Neural cell (in vitro differentiated cells): ENCODE measurements at regions not wholly inside any gene's neighbourhood (a gene's known extent, or its start where the extent isn't known, plus 50 kb on each side); places are given as distances from the start of the nearest gene placed in this dataset.

ENCODE experiments used
- H2AFZ ChIP-seq: fragments of 200-600, 300-800 bp; sonication (generic), shearing (Covaris generic); 2 replicates; pipeline ENCODE4 v1.6.0; 2014; ENCODE audit warnings: low read depth, mild to moderate bottlenecking, antibody characterized with exemption, low read length, moderate library complexity
- H3F3A ChIP-seq: fragments of 200-600 bp; shearing (Covaris generic); 2 replicates; pipeline ENCODE4 v1.6.1; 2016; ENCODE audit warnings: mild to moderate bottlenecking, moderate library complexity, mixed read lengths, antibody characterized with exemption, low read length; ENCODE audit not compliant: insufficient read depth, poor library complexity, severe bottlenecking
- H3K27ac ChIP-seq: fragments of 200-600, 300-800 bp; sonication (generic), shearing (Covaris generic); 2 replicates; pipeline ENCODE4 v1.5.1; 2014; ENCODE audit warnings: mild to moderate bottlenecking, low read length, moderate library complexity
- H3K27me3 ChIP-seq: fragments of 300-800, 200-600 bp; sonication (generic), shearing (Covaris generic); 2 replicates; pipeline ENCODE4 v1.6.0; 2014; ENCODE audit warnings: mild to moderate bottlenecking, low read depth, low read length, moderate library complexity; ENCODE audit not compliant: insufficient read depth
- H3K36me3 ChIP-seq: fragments of 300-800, 200-600 bp; sonication (generic), shearing (Covaris generic); 2 replicates; pipeline ENCODE4 v1.5.1; 2014; ENCODE audit warnings: mild to moderate bottlenecking, antibody characterized with exemption, low read length, moderate library complexity; ENCODE audit not compliant: insufficient read depth
- H3K4me2 ChIP-seq: fragments of 300-800, 200-600 bp; sonication (generic), shearing (Covaris generic); 2 replicates; pipeline ENCODE4 v1.6.0; 2014; ENCODE audit warnings: mild to moderate bottlenecking, low read length
- H3K4me3 ChIP-seq: fragments of 300-800, 200-600 bp; sonication (generic), shearing (Covaris generic); 2 replicates; pipeline ENCODE4 v1.5.1; 2014; ENCODE audit warnings: mild to moderate bottlenecking, low read length, moderate library complexity
- H3K79me2 ChIP-seq: fragments of 200-600 bp; shearing (Covaris generic); replicated peaks from 2 replicates; pipeline ENCODE4 v1.6.0; 2014; ENCODE audit warnings: mild to moderate bottlenecking, low read length, moderate library complexity; ENCODE audit not compliant: insufficient read depth
- H3K9ac ChIP-seq: fragments of 300-800, 200-600 bp; sonication (generic), shearing (Covaris generic); 2 replicates; pipeline ENCODE4 v1.6.1; 2016; ENCODE audit warnings: mild to moderate bottlenecking, low read length, mixed read lengths
- H3K9me2 ChIP-seq: fragments of 200-600 bp; shearing (Covaris generic); 2 replicates; pipeline ENCODE4 v1.6.1; 2016; ENCODE audit warnings: mild to moderate bottlenecking, low read length, mixed read lengths; ENCODE audit not compliant: insufficient read depth
- H3K9me3 ChIP-seq: fragments of 200-600, 300-800 bp; sonication (generic), shearing (Covaris generic); 2 replicates; pipeline ENCODE4 v1.6.1; 2016; ENCODE audit warnings: mild to moderate bottlenecking, mixed run types, low read length, moderate library complexity, mixed read lengths
- H4K20me1 ChIP-seq: fragments of 200-600 bp; shearing (Covaris generic); 2 replicates; pipeline ENCODE4 v1.6.1; 2016; ENCODE audit warnings: mild to moderate bottlenecking, mixed run types; ENCODE audit not compliant: insufficient read depth
- CTCF ChIP-seq: fragments of 450-650 bp; IDR thresholded peaks from 2 replicates; pipeline ENCODE4 v1.5.1; 2014; ENCODE audit warnings: antibody characterized with exemption, mild to moderate bottlenecking, moderate library complexity; ENCODE audit not compliant: poor library complexity, severe bottlenecking
- EP300 ChIP-seq: fragments of 450-650 bp; conservative IDR thresholded peaks from 2 replicates; pipeline ENCODE4 v1.6.1; 2014; ENCODE audit warnings: antibody characterized with exemption, mild to moderate bottlenecking, moderate library complexity; ENCODE audit not compliant: poor library complexity, severe bottlenecking
- EZH2 ChIP-seq: fragments of 200-600, 300-800 bp; shearing (Covaris generic), sonication (generic); IDR thresholded peaks from 2 replicates; pipeline ENCODE4 v1.6.1; 2014; ENCODE audit warnings: antibody characterized with exemption, low read length, borderline replicate concordance, mild to moderate bottlenecking; ENCODE audit not compliant: insufficient read depth, poor library complexity, severe bottlenecking
- MXI1 ChIP-seq: fragments of 450-650 bp; conservative IDR thresholded peaks from 2 replicates; pipeline ENCODE4 v1.6.1; 2014; ENCODE audit warnings: antibody characterized with exemption, mild to moderate bottlenecking; ENCODE audit not compliant: poor library complexity, severe bottlenecking
- POLR2AphosphoS5 ChIP-seq: IDR thresholded peaks from 2 replicates; pipeline ENCODE4 v1.6.1; 2012
- RAD21 ChIP-seq: fragments of 450-650 bp; conservative IDR thresholded peaks from 2 replicates; pipeline ENCODE4 v1.6.1; 2014; ENCODE audit warnings: antibody characterized with exemption, mild to moderate bottlenecking, moderate library complexity
- REST ChIP-seq: IDR thresholded peaks from 2 replicates; pipeline ENCODE4 v1.6.1; 2012; ENCODE audit warnings: borderline replicate concordance
- SMC3 ChIP-seq: fragments of 450-650 bp; conservative IDR thresholded peaks from 2 replicates; pipeline ENCODE4 v1.6.1; 2014; ENCODE audit warnings: antibody characterized with exemption, mild to moderate bottlenecking, moderate library complexity; ENCODE audit not compliant: poor library complexity
- TAF1 ChIP-seq: IDR thresholded peaks from 2 replicates; pipeline ENCODE4 v1.6.1; 2012; ENCODE audit warnings: low read depth

- no peaks in the 10 kb centered on the region for H3F3A ChIP-seq
- no peak overlapping the region for H3K27ac ChIP-seq
- no peak overlapping the region for H2AFZ ChIP-seq
- no peaks in the 10 kb centered on the region for H3K36me3 ChIP-seq
- no peak overlapping the region for H3K9ac ChIP-seq
- H3K27me3 ChIP-seq, result no peaks in the 10 kb centered on the region
- H3K9me2 ChIP-seq, result no peaks in the 10 kb centered on the region
- no peaks in the 10 kb centered on the region for H3K9me3 ChIP-seq
- TF ChIP-seq CTCF (no peak), POLR2AphosphoS5 (no peak), EP300 (no peak), EZH2 (no peak), TAF1 (no peak), RAD21 (no peak), MXI1 (no peak), SMC3 (no peak), REST (no peak)
- H3K4me2 ChIP-seq, result no peak overlapping the region
- no peaks in the 10 kb centered on the region for H3K79me2 ChIP-seq
- H3K4me3 ChIP-seq, result no peak overlapping the region
- H4K20me1 ChIP-seq, result no peaks in the 10 kb centered on the region
Measured at GRCh38 chr3:31025541-31025940, 131.1 kb upstream of the GADL1 start.

DNA sequence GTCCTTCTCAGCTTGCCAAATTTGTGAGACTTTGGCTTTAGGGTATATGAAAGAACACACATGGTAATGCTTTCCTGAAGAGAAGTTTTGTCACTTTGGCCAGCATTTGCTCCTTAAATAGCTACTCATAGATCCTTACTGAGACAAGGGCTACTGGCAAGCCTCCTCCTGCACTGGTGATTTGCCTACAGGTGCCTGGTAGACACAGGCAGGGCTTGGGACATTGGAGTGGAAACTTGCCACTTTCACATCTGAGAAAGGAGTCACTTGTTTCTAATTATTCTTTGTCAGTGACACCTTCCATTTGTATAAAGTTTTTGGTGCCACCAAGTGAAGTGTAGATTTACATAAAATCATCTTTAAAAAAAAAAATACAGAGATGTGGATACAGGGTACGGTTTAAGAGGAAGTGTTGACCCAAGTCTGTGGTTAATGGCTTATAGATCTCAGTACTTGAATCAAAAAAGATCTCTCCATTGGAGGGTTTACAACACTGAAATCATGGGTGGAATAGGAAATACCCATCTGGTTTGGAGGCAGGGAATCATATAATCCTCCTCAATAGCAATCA lies 132.8 kb upstream of the GADL1 start:
- no peak for TF ChIP-seq EZH2
- TF ChIP-seq SMC3, result no peak
- no peak for TF ChIP-seq EP300
- no peak for TF ChIP-seq CTCF
- TF ChIP-seq RAD21, result no peak
- no peak for TF ChIP-seq POLR2AphosphoS5
- TF ChIP-seq MXI1, result no peak
- no peak for TF ChIP-seq TAF1
- TF ChIP-seq REST, result no peak
- no peak overlapping the region for H3K9ac ChIP-seq
- no peaks in the 10 kb centered on the region for H3K27me3 ChIP-seq
- no peak overlapping the region for H3K4me3 ChIP-seq
- H3K9me2 ChIP-seq, result no peaks in the 10 kb centered on the region
- no peaks in the 10 kb centered on the region for H4K20me1 ChIP-seq
- H3K36me3 ChIP-seq, result no peaks in the 10 kb centered on the region
- H3K9me3 ChIP-seq, result no peaks in the 10 kb centered on the region
- H3F3A ChIP-seq, result no peaks in the 10 kb centered on the region
- no peak overlapping the region for H2AFZ ChIP-seq
- no peak overlapping the region for H3K4me2 ChIP-seq
- no peak overlapping the region for H3K27ac ChIP-seq
- no peaks in the 10 kb centered on the region for H3K79me2 ChIP-seq
